ENCODE measurements at regions not wholly inside any gene's neighbourhood (a gene's known extent, or its start where the extent isn't known, plus 50 kb on each side); places are given as distances from the start of the nearest gene placed in this dataset.

DNA sequence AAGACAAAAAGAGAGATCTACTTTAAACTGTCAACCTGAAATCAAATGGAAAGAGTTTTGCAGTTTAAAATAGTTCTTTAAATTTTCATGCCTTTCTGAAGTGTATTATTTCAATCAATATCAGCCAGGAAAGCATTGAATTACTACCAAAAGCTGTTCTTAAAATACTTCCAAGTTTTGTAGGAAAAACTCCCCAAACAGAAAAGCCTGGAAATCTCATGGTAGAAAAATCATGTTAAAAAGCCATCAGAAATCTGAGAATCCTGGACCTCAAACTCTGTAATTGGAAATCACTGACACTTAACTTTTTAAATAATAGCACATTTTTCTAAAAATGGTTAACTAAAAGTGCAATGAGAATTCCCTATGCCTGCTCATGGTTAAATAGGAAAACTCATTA lies 63.3 kb upstream of the CNTNAP4 start:
- H3K4me3 ChIP-seq (ENCODE audit: low read depth, low read length): no peak overlapping the region
- no peak for DNase-seq (ENCODE audit: low read depth)
- no peak for TF ChIP-seq MYC (IDR thresholded peaks at IDR 0.05; ENCODE audit: low read depth, low read length)
- TF ChIP-seq POLR2A (IDR thresholded peaks at IDR 0.05; ENCODE audit: extremely low read depth, insufficient read length): no peak

DNA sequence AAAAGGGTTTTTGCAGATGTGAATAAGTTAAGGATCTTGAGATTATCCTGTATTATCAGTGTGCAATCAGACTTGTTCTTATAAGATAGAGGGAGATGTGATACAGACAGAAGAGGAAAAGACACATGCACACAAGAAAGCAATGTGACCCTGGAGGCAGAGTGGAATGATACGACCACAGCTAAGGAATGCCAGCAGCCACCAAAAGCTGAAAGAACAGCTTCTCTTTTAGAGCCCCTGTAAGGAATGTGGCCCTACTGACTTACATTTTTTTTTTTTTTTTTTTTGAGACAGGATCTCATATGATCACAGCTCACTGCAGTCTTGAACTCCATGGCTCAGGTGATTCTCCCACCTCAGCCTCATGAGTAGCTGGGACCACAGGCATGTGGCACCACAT lies 62.3 kb upstream of the CNTNAP4 start:
- H3K4me3 ChIP-seq (ENCODE audit: low read depth, low read length): no peak overlapping the region
- TF ChIP-seq, protein P1, sequence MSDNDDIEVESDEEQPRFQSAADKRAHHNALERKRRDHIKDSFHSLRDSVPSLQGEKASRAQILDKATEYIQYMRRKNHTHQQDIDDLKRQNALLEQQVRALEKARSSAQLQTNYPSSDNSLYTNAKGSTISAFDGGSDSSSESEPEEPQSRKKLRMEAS (IDR thresholded peaks at IDR 0.05; ENCODE audit: low read depth, low read length): no peak
- no peak for TF ChIP-seq MYC (IDR thresholded peaks at IDR 0.05; ENCODE audit: low read depth, low read length)
- TF ChIP-seq, protein P2, sequence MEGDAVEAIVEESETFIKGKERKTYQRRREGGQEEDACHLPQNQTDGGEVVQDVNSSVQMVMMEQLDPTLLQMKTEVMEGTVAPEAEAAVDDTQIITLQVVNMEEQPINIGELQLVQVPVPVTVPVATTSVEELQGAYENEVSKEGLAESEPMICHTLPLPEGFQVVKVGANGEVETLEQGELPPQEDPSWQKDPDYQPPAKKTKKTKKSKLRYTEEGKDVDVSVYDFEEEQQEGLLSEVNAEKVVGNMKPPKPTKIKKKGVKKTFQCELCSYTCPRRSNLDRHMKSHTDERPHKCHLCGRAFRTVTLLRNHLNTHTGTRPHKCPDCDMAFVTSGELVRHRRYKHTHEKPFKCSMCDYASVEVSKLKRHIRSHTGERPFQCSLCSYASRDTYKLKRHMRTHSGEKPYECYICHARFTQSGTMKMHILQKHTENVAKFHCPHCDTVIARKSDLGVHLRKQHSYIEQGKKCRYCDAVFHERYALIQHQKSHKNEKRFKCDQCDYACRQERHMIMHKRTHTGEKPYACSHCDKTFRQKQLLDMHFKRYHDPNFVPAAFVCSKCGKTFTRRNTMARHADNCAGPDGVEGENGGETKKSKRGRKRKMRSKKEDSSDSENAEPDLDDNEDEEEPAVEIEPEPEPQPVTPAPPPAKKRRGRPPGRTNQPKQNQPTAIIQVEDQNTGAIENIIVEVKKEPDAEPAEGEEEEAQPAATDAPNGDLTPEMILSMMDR (IDR thresholded peaks at IDR 0.05; ENCODE audit: low read depth, low read length): no peak
- no peak for TF ChIP-seq POLR2A (IDR thresholded peaks at IDR 0.05; ENCODE audit: extremely low read depth, insufficient read length)
- DNase-seq (ENCODE audit: low read depth): no peak

DNA sequence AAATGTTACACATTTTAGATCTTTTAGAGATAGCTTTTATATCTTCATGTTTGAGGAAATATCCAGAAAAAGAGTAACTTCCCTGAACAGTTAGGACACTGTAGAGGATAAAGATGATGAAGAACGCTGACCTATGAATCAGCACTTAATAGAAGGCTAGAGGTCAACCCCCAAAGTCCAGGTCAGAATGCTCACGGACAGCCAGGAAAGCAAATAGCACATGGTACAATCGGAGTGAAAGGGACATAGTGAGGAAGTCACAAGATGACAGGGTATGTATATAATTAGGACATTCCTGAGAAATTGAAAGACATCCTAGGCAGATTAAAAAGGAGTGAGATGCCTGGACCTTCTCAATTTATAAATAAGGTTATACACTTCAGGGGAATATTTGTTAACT lies 55.1 kb upstream of the CNTNAP4 start:
- no peak overlapping the region for H3K4me3 ChIP-seq (ENCODE audit: low read depth, low read length)
- TF ChIP-seq, protein P2 (IDR thresholded peaks at IDR 0.05; ENCODE audit: low read depth, low read length): no peak
- TF ChIP-seq POLR2A (IDR thresholded peaks at IDR 0.05; ENCODE audit: extremely low read depth, insufficient read length) (no peak), MYC (IDR thresholded peaks at IDR 0.05; ENCODE audit: low read depth, low read length) (no peak)
- TF ChIP-seq, protein P1 (IDR thresholded peaks at IDR 0.05; ENCODE audit: low read depth, low read length): no peak
- DNase-seq (ENCODE audit: low read depth): no peak

DNA sequence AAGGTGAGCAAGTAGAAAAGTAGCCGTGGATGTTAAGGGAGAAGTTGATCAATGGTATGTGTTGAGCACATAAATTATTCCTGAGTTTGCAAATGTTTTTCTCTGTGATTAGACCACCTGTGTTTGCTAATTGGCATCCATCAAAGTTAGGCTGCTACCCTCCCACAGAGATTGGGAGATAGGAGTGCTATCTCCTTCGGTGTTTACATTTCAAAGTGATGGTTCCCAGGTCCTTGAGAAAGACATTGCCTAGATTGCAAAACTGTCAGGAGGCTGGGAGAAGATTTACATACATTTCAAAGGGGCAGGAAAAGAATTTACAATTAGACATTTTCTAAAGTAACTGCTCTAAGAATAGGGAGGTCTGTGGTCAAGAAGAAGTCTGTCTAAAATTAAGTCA lies 54.3 kb upstream of the CNTNAP4 start:
- TF ChIP-seq, protein P1 (IDR thresholded peaks at IDR 0.05; ENCODE audit: low read depth, low read length): no peak
- TF ChIP-seq POLR2A (IDR thresholded peaks at IDR 0.05; ENCODE audit: extremely low read depth, insufficient read length) (no peak), MYC (IDR thresholded peaks at IDR 0.05; ENCODE audit: low read depth, low read length) (no peak)
- TF ChIP-seq, protein P2 (IDR thresholded peaks at IDR 0.05; ENCODE audit: low read depth, low read length): no peak
- no peak overlapping the region for H3K4me3 ChIP-seq (ENCODE audit: low read depth, low read length)
- DNase-seq (ENCODE audit: low read depth): no peak

DNA sequence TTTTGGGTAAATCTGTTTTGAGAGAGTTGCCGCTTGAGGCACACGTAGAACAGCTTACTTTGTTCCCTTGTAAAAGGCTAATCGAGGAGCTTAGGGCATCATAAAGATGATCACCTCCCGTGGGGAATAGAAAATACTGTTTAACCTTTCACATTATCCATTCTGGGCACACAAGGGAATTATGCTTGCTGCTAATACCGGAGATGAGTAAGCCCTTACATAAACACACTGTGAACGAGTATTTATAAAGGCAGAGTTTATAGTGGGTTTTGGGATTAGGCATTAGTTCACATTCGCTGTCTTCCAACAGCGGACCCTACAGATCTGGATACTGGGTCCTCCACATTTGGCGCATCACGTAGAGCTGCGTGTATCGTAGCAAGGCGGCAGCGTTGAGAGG lies 51.2 kb upstream of the CNTNAP4 start:
- H3K4me3 ChIP-seq (ENCODE audit: low read depth, low read length): no peak overlapping the region
- TF ChIP-seq, protein P2 (IDR thresholded peaks at IDR 0.05; ENCODE audit: low read depth, low read length): no peak
- no peak for TF ChIP-seq POLR2A (IDR thresholded peaks at IDR 0.05; ENCODE audit: extremely low read depth, insufficient read length)
- DNase-seq (ENCODE audit: low read depth): no peak

DNA sequence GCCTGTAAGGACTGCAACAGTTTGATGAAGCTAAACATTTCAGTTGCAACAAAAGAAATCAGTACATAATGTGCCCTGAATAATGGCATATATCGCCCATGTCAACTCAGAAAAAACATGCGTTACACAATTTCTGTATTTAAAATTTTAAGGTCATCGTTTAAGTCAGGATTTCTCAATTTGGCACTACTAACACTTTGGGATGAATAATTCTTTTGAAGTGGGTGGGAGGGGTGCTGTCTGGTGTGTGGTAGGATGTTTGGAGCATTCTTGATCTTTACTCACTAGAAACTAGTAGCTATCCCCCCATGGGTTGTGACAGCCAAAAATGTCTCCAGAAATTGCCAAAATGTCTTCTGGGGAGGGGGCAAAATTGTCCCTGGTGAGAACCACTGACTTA lies 50.7 kb upstream of the CNTNAP4 start:
- TF ChIP-seq, protein P1 (IDR thresholded peaks at IDR 0.05; ENCODE audit: low read depth, low read length): no peak
- TF ChIP-seq, protein P2 (IDR thresholded peaks at IDR 0.05; ENCODE audit: low read depth, low read length): no peak
- TF ChIP-seq MYC (IDR thresholded peaks at IDR 0.05; ENCODE audit: low read depth, low read length) (no peak), POLR2A (IDR thresholded peaks at IDR 0.05; ENCODE audit: extremely low read depth, insufficient read length) (no peak)
- no peak overlapping the region for H3K4me3 ChIP-seq (ENCODE audit: low read depth, low read length)
- no peak for DNase-seq (ENCODE audit: low read depth)

All from NB4 (cell line).